ENCODE measurements at regions not wholly inside any gene's neighbourhood (a gene's known extent, or its start where the extent isn't known, plus 50 kb on each side); places are given as distances from the start of the nearest gene placed in this dataset.

DNA sequence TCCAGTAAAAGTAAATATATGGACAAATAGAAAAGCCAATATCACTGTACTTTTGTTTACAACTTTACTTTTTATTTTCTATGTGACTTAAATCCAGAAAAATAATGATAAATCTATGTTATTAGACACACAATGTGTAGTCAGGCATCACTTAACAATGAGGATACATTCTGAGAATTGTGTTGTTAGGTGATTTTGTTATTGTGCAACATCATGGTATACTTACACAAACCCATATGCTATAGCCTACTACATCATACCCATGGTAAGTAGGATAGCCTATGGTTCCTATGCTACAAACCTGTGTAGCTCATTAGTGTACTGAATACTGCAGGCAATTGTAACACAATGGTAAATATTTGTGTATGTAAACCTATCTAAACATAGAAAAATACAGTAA is 781.7 kb upstream of the GHITM start:
- no peak for DNase-seq (ENCODE audit: low spot score)

DNA sequence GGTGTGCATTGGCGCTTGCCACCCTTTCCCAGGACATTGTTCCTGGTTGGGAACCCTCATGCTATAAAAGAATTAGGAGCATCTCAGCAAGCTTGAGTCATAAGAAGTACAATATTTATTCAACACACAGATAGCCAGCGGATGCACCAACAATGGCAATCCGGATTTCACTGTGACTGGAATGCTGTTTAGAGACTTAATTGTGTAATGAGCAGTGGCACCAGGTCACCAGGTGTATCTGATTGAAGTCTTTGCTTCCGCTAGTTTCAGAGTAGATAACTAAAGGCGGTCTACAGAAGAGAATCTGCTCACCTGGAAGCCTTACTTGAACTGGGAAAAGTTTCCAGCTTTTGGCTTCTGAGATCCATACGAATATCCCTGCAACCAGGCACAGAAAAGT is 772.3 kb upstream of the GHITM start:
- DNase-seq (ENCODE audit: low spot score) = no peak

DNA sequence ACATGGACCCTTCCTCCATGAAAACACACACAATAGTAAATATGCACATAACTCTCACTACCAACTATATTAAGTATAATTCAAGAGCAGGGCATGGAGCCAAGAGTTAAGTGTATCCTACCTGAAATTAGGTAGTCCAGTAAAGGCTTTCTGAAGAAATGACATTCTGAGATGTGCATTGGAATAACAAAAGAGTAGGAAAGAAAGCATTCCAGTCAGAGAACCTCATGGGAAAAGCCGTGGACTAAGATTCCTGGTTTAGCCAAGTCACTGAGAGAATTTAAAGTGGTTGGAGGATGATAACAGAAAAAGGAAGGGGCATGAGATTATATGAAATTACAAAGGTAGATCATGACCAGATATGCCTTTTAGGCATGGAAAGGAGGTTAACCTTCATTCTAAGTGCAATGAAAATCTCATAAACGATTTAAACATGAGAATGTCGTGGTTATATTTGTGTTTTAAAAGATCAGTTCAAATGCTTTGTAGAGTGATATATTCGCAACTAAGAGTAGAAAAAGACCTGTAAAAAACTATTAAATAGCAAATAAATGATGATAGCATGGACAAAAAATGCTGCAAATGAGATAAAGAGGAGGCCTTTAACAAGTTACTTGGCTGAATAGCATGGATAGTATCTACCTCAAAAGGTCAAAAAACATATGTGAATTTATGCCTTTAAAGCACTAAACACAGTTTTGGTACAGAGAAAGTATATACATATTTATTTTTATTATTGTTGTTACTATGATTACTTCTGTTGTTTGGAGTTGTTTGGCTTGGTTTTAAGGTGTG is 767.4 kb upstream of the GHITM start:
- no peak for DNase-seq (ENCODE audit: low spot score)

DNA sequence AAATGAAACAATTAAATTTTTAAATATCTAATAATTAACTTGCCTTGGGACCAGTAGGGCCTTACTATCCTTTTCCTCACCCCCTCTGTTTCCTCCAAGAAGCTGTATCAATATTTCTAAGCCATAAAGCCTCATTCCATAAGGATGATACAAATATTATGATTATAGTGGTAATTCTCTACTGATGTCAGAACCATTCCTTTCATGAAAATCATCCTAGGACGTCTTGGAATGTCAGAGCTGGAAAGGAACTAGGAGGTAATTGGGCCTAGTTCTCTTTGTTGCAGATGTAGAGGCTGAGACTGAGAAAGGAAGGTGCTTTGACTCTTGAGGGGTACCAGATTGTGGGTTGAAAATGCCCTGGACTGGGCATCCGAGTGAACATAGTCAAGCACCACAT is 766.7 kb upstream of the GHITM start:
- peak; percentile 8 for DNase-seq (ENCODE audit: low spot score)

DNA sequence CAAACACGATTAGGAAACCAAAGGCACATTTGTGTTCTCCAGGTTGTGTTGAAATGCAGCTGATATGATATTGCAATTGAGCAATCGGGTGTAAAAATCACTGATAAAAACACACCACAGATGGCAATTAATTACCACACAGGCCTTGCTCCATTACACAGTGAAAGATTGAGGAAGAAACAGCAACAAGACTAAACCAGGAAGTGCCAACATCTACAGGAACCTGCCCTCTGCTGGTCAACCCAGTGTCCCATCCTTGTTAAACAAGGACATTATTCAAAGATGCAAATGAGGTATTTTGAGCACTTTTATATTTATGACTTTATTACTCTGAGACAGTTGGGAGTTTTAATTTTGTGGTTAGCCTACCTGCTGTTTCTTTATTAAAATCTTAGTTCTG is 765.6 kb upstream of the GHITM start:
- peak; percentile 3 for DNase-seq (ENCODE audit: low spot score)

DNA sequence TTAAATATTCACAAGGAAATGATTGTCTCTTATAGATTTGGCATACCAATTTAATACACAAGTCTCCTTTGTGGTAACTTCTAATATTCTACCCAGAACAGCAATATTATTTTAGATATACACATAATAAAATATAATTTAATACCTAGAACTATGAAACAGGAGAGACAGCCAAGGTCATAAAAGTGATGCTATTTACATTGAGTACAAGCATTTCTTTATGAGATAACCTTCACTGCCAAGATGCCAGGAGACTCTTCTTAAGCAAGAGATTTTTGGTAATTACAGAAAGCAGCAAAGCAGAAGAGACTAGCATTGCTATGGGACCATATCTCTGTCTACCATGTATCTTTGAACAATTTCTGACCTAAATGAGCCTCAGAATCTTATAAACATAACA is 764.6 kb upstream of the GHITM start:
- no peak for DNase-seq (ENCODE audit: low spot score)

DNA sequence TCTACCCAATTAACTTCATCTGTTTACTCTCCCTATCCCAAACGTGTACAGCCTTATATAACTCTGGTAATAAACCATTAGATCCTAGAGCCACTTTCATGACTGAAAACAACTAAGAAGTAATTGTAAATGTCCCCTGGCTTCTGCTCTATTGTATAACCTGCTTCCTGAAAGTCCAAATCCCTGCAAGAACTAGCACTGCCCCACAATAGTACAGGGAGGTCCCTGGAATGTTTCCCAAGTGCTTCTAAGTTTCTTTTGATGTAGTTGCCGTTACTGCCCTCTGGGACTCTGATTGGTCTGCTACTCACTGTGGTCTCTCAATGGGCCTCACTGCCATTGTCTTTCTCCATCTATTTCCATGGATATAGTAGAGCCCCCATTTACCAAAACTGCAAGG is 764.0 kb upstream of the GHITM start:
- DNase-seq (ENCODE audit: low spot score) = no peak

DNA sequence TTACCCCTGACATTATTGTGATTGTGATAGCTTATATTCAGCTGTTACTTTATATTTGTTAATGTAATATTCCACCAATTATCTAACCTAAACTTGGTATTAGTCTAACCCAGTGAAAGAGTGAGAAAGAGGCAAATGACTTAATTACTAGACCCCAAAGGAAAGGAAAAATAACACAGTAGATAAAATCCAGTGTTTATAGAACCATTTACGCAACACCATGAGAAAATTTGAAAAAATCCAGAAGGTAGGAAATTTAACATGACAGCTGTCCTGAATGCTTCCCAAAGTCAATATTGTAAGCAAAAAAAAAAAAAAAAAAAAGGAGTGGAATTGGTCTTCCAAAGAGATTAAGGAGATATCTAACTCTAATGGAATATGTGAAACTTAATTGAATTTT is 741.5 kb upstream of the GHITM start:
- DNase-seq (ENCODE audit: low spot score) = no peak

DNA sequence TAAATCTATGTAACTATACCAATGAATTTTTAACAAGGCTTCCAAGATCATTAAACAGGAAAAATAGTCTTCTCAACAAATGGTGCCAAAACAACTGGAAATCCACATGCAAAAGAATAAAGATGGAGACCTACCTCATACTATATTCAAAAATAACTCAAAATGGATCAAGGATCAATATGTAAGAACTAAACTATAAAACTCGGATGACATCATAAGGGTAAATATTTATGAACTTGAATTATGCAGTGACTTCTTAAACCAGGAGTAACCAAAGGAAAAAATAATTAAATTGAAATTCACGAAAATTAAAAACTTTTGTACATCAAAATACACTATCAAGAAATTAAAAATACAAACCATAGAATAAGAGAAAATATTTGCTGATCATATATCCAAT is 728.7 kb upstream of the GHITM start:
- no peak for DNase-seq (ENCODE audit: low spot score)

DNA sequence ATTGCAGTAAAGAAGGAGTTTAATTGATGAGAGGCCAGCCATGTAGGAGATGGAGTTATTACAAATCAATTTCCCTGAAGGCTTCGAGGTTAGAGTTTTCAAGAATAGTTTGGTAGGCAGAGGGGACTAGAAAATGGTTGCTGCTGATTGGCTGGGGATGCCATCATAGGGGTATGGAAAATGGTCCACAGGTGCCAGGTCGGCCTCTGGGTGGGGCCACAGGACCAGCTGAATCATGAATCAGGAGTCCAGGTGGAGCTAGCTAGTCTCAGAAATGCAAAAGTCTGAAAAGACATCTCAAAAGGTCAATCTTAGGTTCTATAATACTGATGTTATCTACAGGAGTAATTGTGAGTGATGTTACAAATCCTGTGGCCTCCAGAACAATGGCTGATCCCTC is 714.0 kb upstream of the GHITM start:
- DNase-seq (ENCODE audit: low spot score) = no peak

DNA sequence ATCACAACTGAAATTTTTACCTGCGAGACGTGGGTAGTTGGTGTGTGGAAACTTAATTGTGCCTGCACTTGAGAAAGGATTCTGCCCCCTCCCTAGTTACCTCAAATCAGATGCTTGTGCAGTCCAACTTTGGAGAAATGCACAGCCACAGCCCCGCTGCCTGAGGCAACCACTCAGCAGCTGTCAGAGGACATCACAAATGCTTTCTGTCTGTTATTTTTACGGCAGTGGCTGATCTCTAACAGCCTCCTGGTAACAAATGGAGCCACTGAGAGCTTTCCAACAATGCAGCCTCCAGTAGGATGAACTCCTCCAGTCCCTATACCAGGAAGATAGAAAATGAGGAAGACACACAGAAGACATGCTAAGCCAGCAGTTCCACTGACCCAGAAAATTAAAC is 712.2 kb upstream of the GHITM start:
- DNase-seq (ENCODE audit: low spot score) = no peak

DNA sequence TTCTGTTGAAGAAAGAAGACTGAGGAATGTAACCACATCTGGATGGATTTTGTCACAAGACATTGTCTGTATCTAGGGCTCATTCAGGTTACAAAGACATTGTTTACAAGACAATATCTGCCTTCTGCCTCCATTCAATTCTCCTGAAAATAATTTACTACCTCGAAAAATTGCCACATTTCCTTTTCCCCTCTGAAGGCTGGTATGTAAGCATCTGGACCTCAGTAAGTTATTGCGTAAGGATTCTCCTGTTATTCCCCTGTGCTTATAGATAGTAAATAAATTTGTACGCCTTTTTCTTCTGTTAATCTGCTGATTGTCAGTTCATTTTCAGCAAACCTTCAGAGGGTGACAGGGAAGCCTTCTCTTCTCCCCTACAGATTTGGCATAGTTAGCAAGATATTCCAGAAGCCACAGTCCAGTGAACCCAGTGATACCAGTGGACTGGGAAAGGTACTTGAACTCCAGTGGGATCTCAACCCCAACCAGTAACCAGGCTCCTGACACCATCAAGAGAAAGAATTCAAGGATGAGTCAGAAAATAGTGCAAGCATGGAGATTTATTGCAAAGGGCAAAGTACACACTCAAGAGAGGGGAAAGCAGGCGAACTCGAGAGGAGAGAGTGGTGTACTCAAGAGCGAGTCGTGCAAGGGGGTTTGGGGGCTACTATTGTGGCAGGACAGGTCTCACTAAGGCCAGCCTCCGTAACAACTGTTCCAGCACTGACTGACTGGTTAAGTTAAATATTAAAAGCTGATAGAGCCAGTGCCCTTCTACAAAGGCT is 706.9 kb upstream of the GHITM start:
- no peak for DNase-seq (ENCODE audit: low spot score)

DNA sequence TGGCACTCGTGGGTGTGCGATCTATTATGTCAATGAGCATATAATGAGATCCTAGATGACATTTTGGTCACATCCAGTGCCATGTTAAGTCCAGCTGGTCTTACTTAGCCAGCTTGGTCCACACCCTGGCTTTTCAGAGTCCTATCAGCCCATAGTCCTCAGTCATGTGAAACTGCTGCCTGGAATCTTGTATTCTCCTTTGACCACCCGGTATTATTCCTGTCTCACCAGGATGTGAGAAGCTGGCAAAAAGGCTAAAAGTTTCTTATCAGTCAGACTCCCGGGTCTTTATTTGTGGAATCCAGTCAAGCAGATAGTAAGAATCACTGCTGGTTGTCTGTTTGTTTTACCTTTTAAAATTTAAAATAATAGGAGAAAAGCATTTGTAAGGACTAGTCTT is 705.6 kb upstream of the GHITM start:
- no peak for DNase-seq (ENCODE audit: low spot score)

DNA sequence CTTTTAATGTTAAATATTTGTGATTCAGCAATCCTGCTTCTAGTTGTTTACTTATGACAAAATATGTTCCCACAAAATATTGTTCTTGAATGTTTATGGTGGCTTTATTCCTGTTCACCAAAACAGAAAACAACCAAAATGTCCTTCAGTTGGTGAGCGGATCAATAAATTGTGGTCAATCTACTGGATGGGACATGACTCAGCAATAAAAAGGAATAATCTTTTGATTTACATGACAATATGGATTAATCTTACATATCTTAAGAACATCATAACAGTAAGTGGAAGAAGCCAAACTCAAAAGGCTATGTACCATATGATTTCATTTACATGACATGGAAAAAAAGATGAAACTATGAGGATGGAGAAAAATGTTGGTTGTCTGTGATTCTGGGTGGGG is 691.3 kb upstream of the GHITM start:
- DNase-seq (ENCODE audit: low spot score) = no peak

DNA sequence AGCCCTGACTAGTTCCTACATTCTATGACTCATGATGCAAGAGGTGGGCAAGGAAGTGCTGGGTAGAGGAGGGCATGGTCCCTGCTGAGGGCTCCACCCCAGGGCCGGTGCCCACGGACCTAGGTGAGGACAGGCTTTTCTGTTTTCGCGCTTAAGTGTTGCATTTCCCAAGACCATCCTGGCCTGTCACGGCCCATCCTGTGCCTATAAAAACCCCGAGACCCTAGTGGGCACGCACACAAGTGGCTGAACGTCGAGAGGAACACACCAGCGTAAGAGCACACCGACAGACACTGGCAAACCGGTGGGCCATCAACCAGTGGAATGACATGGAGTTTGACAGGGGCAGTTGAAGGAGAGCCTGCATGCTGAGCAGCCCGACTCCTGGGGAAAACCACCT is 680.7 kb upstream of the GHITM start:
- no peak for DNase-seq (ENCODE audit: low spot score)

DNA sequence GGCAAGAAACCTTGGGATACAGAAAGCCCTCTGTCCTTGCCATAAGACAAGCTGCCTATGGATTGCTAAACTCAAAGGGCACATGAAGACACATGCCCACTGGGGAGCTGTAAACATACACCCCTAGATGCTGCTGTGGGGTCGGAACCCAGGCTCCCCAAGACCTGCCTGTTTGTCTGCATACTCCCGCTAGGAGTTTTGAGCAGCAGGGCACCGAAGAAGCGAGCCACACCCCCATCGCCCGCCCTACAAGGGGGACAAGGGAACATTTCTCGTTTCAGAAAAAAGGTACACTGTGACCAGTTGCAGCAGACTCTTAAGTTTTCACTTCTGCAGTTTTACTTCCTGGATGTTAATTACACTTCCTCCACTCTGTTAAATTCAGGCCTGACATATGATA is 680.2 kb upstream of the GHITM start:
- no peak for DNase-seq (ENCODE audit: low spot score)

DNA sequence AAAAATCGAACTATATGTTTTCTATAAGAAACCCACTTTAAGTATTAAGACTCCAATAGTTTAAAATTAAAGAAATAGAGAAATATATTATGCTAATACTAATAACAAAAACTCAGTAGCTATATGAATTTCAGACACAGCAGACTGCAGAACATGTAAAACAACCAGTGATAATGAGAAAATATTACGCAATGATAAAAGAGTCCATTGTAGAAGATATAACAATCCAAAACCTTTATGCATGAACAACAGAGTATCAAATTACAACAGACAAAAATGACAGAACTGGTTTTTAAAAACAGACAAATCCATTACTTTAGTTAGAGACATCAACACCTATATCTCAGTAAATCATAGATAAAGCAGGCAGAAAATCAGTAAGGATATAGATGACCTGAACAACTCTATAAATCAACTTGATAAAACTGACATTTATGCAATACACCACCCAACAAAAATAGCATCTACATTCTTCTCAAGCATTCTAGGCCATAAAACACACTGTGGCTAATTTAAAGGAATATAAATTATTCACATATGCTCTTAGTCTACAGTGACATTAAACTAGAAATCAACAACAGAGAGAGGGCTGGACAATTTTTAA is 669.5 kb upstream of the GHITM start:
- DNase-seq (ENCODE audit: low spot score) = no peak

DNA sequence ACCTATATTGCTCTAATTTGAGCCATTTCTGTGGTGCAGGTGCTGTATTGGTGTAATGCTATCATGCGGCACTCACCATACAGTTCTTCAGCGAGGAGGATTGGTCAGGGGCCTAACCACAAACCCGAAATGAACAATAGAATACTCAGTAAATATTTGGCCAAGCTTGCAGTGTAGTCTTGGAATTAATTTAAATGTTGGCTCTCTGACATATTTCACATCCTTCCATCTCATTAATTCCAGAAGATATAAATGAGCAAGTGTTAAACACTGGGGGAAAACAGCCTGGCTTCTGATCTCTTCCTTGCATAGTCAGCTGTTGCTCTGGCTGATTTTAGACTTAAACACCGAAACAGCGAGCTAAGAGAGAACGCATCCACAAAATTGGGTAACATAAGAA is 663.1 kb upstream of the GHITM start:
- DNase-seq (ENCODE audit: low spot score) = no peak

DNA sequence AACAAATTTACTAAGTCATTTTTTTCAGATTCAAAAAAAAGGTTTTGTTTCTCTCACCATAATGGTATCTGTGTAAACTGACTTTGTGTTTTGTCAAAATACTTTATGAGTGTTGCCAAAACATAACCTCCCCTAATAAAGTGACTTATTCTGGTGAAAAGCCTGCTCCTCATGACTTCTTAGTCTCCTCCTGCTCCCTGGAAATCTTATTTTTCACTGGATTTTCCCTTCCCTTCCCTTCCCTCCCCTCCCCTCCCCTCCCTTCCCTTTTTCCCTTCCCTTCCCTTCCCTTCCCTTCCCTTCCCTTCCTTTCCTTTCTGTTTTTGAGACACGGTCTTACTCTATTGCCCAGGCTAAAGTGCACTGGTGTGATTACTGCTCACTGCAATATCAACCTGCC is 650.1 kb upstream of the GHITM start:
- DNase-seq (ENCODE audit: low spot score) = no peak

DNA sequence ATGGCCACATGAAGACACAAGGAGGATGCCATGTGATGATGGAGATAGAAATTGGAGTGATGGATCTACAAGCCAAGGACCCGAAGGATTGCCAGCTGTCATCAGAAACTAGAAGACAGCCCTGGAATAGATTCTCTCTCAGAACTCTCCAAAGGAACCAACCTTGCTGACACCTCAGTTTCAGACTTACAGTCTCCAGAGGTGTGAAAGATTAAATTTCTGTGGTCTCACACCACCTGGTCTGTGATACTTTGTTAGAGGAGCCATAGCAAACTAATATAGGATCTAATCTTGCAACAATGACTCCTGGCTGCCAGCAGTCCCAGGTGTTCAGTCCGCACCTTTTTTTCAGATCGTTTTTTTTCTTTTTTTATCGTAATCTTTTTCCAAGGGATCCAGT is 647.3 kb upstream of the GHITM start:
- no peak for DNase-seq (ENCODE audit: low spot score)

DNA sequence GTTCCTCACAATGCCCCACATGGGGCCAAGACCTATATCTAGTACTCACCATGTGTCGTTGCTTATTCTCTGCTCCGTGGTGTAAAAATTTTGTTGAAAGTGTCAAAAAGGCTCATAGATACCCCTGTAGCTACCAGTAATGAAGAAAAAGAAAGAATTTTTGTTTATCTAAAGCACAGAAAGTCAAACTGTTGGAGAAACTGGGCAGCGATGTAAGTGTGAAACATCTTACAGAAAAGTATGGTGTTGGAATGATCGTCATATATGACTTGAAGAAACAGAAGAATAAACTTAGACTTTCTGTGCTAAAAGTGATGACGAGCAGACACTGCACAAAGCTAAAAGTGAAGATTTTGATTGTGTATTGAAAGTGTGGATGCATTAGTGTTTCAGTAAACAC is 626.6 kb upstream of the GHITM start:
- no peak for DNase-seq (ENCODE audit: low spot score)

DNA sequence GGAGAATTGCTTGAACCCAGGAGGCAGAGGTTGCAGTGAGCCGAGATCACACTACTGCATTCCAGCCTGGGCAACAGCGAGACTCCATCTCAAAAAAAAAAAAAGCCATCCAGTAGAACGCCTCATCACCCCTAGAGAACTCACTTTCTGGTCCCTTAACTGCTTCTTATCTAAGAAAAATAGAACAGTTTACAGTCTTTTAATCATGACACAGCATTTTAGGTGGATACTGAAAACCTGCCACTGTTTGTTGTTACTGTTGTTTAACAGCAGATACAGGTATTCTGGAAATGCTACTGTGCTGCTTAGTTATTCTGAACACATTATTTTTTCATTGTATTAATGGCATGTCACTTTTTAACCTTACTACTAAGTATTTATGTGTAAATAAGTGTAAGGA is 624.3 kb upstream of the GHITM start:
- DNase-seq (ENCODE audit: low spot score) = no peak

DNA sequence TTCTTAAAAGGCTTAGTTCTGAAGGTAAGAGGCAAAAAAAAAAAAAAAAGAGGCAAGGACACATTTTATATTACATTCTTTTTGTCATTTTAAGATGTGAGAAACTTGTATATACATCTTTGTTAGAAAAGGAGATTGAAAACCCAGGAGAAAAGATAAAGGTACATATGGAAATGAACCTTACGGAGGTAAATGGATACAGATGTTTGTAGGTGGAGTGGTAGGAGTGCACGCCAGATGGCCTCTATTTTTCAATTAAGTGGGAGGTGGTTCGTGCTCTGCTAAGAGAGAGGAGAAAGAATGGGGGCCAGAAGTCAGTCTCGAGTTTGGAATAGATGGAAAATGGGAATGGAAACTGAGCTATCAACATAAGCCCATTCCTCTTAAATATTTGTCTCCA is 622.5 kb upstream of the GHITM start:
- DNase-seq (ENCODE audit: low spot score) = no peak
